Omental fat pad (tissue), 3 donors: ENCODE measurements at regions not wholly inside any gene's neighbourhood (a gene's known extent, or its start where the extent isn't known, plus 50 kb on each side); places are given as distances from the start of the nearest gene placed in this dataset.

Experiments used
- ATAC-seq: fragments of 150-250 bp; one replicate; pipeline ENCODE4 v1.9.1; 2016; ENCODE audit warnings: mild to moderate bottlenecking, moderate library complexity; ENCODE audit not compliant: low FRiP score
- DNase-seq: peaks from one replicate; pipeline ENCODE4 v3.0.0-alpha.2; 2019; ENCODE audit warnings: low spot score
- CTCF ChIP-seq, 3 donors: fragments of 450-650 bp; IDR thresholded peaks; one replicate each; pipeline ENCODE4 v1.5.1; 2016 to 2017; ENCODE audit warnings: antibody characterized with exemption in 3 of 3, mild to moderate bottlenecking in 3 of 3, moderate library complexity in 2 of 3

GRCh38 chr5:109247986-109248385 is 161.8 kb downstream of the PJA2 start:
- no peak for TF ChIP-seq CTCF (IDR thresholded peaks at IDR 0.05)
- no peak for ATAC-seq
- DNase-seq, result no peak

- DNase-seq, result no peak
- no peak for ATAC-seq
- TF ChIP-seq CTCF (IDR thresholded peaks at IDR 0.05), result no peak
Measured at GRCh38 chr5:109246841-109247592, 162.8 kb downstream of the PJA2 start.
